Memory B cell (primary cell): ENCODE measurements at regions not wholly inside any gene's neighbourhood (a gene's known extent, or its start where the extent isn't known, plus 50 kb on each side); places are given as distances from the start of the nearest gene placed in this dataset.

Experiments
- ATAC-seq: fragments of 150-1000 bp; cut with Tn5 transposase; 2 replicates; pipeline ENCODE4 v1.10.0; 2021; ENCODE audit warnings: low read depth, mild to moderate bottlenecking, moderate library complexity
- DNase-seq, 2 donors: peaks; one replicate each; pipeline ENCODE4 v3.0.0; 2022; ENCODE audit warnings: low spot score in 2 of 2
- H3K27ac Mint-ChIP-seq: one replicate; pipeline ENCODE4 v1.8.0; 2022; ENCODE audit warnings: mild to moderate bottlenecking, moderate library complexity, mixed read lengths
- H3K27me3 Mint-ChIP-seq: one replicate; pipeline ENCODE4 v1.8.0; 2022; ENCODE audit warnings: mixed read lengths
- H3K36me3 Mint-ChIP-seq: one replicate; pipeline ENCODE4 v1.8.0; 2022; ENCODE audit warnings: mild to moderate bottlenecking, mixed read lengths
- H3K4me1 Mint-ChIP-seq: one replicate; pipeline ENCODE4 v1.8.0; 2022; ENCODE audit warnings: mixed read lengths
- H3K4me3 Mint-ChIP-seq: one replicate; pipeline ENCODE4 v1.8.0; 2022; ENCODE audit warnings: mild to moderate bottlenecking, moderate library complexity, mixed read lengths
- H3K9me3 Mint-ChIP-seq: one replicate; pipeline ENCODE4 v1.8.0; 2022; ENCODE audit warnings: mixed read lengths

DNA sequence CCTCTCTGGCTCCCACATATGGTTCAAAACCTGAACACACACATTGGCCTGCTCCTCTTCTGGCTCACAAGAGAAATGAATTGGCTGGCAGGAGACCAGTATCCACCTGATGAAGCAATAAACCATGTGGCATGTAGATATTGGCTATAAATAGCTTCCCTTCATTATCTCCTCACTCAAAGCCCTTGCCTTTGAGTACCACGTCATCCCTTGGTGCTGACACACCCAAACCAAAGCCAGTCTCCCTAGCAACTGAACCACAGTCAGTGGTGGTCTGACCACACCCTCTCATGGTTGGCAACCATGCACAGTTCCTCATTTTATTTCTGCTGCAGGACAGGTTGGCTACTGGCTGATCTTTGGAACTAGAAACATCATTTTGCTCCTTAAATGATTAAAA, 98.8 kb downstream of the ZNF621 start:
- Mint-ChIP-seq H3K4me1 (peaks cover 31% of the 10 kb centered on the region), H3K27ac (no peak overlapping the region), H3K4me3 (no peak overlapping the region), H3K36me3 (peaks cover 19% of the 10 kb centered on the region), H3K27me3 (no peaks in the 10 kb centered on the region), H3K9me3 (peaks cover 11% of the 10 kb centered on the region)
- ATAC-seq (peak; percentile 93), DNase-seq (peak; percentile 68 to 89)

DNA sequence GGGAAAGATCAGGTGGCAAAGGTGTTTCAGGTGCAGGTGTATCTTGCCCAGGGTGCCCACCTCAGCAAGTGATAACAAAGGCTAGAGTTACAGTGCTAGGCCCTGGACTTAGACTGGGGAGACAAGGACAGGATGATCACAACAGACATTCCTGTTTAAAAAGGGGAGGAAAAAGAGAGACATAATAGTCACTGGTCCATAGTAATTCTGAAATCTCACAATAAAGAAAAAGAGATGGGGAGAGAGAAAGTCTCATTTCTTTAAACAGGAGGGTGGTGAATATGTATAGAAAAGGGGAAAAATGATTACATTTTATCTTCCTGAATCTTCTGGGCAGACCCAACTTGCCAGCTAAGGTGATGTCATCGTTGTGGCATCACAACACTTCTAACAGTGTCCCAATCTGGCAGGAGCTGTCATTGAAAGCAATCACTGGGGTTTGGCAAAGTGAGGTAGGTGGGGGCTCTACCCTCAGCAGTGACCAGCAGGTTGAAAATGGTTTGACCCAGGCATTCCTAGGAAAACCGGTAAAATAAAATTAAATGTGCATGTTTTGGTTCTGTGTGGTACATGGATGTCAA, 99.5 kb downstream of the ZNF621 start:
- Mint-ChIP-seq H3K9me3 (peaks cover 14% of the 10 kb centered on the region), H3K27ac (no peak overlapping the region), H3K4me3 (no peak overlapping the region), H3K36me3 (peaks cover 26% of the 10 kb centered on the region), H3K4me1 (peaks cover 32% of the 10 kb centered on the region), H3K27me3 (no peaks in the 10 kb centered on the region)
- peak; percentile 36 for ATAC-seq
- DNase-seq = peak in 1 of 2 donors; percentile 37

DNA sequence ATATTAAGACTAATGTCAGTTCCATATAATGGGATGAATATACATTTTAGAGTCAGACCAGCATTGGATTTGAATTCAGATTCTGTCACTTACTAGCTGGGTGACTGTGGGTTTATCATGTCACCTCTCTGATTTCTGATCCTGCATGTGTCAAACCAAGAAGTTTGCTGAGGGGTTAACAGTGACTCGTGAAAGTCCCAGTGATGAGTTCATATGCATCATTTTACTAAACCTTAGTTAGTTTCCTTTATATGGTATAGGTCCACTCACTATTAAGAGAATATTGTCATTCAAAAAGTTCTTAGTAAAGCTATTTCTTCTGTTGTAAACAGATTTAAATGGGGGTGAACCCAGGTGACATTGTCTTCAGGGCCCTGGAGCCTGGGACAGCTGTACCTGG, 102.3 kb downstream of the ZNF621 start:
- Mint-ChIP-seq H3K4me1 (peaks cover 22% of the 10 kb centered on the region), H3K9me3 (peaks cover 15% of the 10 kb centered on the region), H3K27me3 (no peaks in the 10 kb centered on the region), H3K36me3 (peaks cover 51% of the 10 kb centered on the region), H3K4me3 (no peak overlapping the region), H3K27ac (no peak overlapping the region)
- DNase-seq (no peak), ATAC-seq (no peak)

DNA sequence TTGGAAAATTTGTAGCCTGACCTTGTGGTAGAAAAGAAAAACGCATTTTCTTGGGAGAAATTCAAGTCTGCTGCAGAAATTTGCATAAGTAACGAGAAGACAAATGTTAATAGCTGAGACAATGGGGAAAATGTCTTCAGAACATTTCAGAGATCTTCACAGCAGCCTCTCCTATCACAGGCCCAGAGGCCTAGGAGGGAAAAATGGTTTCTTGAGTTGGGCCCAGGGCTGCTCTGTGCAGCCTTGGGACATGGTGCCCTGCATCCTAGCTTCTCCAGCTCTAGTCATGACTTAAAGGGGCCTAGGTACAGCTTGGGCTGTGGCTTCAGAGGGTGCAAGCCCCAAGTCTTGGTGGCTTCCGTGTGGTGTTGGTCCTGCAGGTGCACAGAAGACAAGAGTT, 104.2 kb downstream of the ZNF621 start:
- Mint-ChIP-seq H3K9me3 (peaks cover 19% of the 10 kb centered on the region), H3K4me1 (peaks cover 19% of the 10 kb centered on the region), H3K36me3 (peaks cover 59% of the 10 kb centered on the region), H3K27ac (no peak overlapping the region), H3K4me3 (no peak overlapping the region), H3K27me3 (no peaks in the 10 kb centered on the region)
- DNase-seq (no peak), ATAC-seq (no peak)

DNA sequence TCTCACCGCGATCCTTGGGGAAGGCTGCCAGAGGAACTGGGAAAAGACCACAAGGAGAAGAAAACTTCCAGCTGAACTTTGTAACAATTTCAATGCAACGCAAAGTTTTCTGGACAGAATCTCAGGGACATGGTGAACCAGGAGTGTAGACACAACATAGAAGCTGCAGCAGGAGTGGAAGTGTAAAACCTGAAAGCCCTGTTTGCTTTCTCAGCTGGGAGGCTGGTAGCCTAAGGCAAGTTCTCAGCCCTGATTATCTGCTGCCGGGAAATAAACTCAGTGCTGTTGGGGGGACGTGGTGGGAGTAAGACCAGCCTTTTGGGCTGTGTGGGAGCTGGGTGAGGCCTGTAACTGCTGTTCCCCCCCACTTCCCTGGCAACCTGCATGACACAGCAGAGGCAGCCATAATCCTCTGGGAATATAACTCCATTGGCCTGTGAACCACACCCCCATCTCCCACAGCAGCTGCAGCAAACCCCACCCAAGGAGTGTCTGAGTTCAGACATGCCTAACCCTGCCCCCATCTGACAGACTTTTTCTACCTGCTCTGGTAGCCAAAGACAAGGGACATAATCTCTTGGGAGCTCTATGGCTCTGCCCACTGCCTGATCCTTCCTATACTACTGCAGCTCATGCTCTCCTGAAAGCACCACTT, 106.7 kb downstream of the ZNF621 start:
- DNase-seq (no peak), ATAC-seq (no peak)
- H3K27ac Mint-ChIP-seq = peak overlapping the region; percentile 55
- H3K4me3 Mint-ChIP-seq = no peak overlapping the region
- H3K27me3 Mint-ChIP-seq = no peaks in the 10 kb centered on the region
- H3K9me3 Mint-ChIP-seq = peaks cover 20% of the 10 kb centered on the region
- H3K4me1 Mint-ChIP-seq = peaks cover 11% of the 10 kb centered on the region
- H3K36me3 Mint-ChIP-seq = peaks cover 59% of the 10 kb centered on the region

DNA sequence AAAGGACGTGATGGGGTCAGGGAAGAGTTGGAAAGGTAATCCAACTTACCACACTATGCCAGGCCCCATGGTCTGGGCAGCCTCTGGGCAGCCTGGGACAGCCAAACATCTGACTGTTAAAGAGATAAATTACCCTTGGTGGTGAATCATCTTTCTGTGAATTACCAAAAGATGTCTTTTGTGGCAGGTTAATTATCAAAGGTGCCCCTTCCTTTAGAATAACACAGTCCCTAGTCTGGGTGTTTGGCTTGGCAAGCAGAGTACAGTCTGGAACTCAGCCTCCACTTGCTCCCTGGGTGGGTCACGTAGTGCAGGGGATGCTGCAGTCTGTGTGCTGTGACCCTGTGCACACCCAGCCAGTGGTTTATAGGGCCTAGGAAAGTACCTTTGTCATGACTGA, 113.1 kb downstream of the ZNF621 start:
- DNase-seq (no peak), ATAC-seq (no peak)
- no peak overlapping the region for H3K27ac Mint-ChIP-seq
- no peak overlapping the region for H3K4me3 Mint-ChIP-seq
- H3K36me3 Mint-ChIP-seq = peaks cover 41% of the 10 kb centered on the region
- H3K9me3 Mint-ChIP-seq = peaks cover 19% of the 10 kb centered on the region
- peaks cover 5% of the 10 kb centered on the region for H3K4me1 Mint-ChIP-seq
- H3K27me3 Mint-ChIP-seq = no peaks in the 10 kb centered on the region

DNA sequence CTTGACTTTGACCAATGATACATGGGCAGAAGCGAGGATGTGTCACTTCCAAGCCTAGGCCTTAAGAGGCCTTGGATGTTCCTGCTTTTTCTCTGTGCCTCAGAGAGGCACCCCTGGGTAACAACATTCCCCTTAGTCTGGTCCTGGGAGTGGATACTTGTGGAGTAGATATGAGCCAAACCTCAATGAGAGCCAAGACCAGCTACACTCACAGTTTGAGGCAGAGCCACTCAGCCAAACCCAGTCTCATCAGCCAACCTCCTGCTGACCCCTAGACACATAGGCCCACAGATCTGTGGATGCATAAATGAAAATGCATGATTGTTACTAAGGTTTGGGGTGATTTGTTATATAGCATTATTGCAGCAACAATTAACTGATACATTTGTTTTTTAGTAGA, 114.2 kb downstream of the ZNF621 start:
- ATAC-seq (no peak), DNase-seq (no peak)
- H3K4me1 Mint-ChIP-seq = peaks cover 10% of the 10 kb centered on the region
- no peak overlapping the region for H3K27ac Mint-ChIP-seq
- H3K4me3 Mint-ChIP-seq = no peak overlapping the region
- peaks cover 19% of the 10 kb centered on the region for H3K9me3 Mint-ChIP-seq
- peaks cover 43% of the 10 kb centered on the region for H3K36me3 Mint-ChIP-seq
- H3K27me3 Mint-ChIP-seq = no peaks in the 10 kb centered on the region

DNA sequence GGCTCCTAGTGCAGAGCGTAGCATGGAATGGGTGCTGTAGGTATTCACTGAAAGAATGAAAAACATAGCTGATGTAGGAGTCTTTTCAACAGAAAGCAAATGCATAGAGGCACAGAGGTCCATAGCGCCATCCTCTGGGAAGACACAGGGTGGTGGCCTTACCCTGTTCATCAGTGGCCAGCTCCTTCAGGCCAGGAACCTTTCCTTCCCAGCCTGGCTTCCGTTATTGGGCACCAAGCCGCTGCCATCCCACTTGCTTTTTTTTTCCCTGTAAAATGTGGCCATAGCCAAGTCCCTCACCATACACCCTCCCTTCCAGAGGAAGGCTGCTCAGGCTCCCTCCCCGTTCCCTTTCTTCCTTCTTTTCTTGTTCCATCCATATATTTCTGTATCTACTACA, 118.1 kb downstream of the ZNF621 start:
- Mint-ChIP-seq H3K4me1 (peaks cover 17% of the 10 kb centered on the region), H3K27ac (peak overlapping the region; percentile 8), H3K4me3 (no peak overlapping the region), H3K9me3 (peaks cover 6% of the 10 kb centered on the region), H3K36me3 (peaks cover 33% of the 10 kb centered on the region), H3K27me3 (no peaks in the 10 kb centered on the region)
- ATAC-seq (no peak), DNase-seq (no peak)

DNA sequence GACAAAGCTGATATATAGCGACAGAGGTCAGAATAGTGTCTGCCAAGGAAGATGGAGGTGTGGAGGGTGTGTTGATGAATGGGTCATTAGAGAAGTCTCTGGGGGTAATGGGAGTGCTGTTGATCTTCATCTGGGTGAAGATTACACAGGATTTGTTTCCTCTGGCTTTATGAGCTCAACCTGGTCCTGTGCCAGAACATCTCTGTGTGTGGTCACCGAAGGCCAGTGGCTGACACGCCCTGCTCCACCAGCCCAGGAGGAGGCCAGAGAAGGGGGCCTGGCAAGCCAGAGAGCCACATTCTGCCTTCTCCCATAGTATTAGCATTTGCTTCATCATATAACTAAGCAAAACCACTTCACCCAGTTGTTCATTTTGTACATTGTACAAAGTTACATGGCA, 121.1 kb downstream of the ZNF621 start:
- ATAC-seq (no peak), DNase-seq (no peak)
- Mint-ChIP-seq H3K27me3 (no peaks in the 10 kb centered on the region), H3K4me1 (peaks cover 18% of the 10 kb centered on the region), H3K27ac (peak overlapping the region; percentile 57), H3K4me3 (no peak overlapping the region), H3K9me3 (peaks cover 3% of the 10 kb centered on the region), H3K36me3 (peaks cover 17% of the 10 kb centered on the region)

DNA sequence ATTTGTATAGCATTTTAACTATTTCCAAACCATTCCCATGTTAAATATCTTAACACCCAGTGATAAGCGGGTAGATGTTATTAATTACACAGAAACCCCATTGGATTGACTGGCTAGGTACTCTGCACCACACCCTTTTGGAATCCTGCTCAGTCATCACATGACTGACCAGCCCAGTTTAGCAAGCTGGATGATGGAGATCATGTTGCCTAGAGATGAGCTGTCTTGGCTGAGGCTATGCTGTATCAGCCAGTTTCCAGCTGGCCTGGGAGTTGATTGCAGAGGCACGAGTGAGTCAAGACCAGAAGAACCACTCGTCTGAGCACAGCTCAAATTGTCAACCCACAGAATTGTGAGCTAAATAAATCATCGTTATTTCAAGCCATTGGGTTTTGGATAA, 124.6 kb downstream of the ZNF621 start:
- Mint-ChIP-seq H3K9me3 (no peaks in the 10 kb centered on the region), H3K4me1 (peaks cover 10% of the 10 kb centered on the region), H3K36me3 (peaks cover 10% of the 10 kb centered on the region), H3K4me3 (no peak overlapping the region), H3K27me3 (no peaks in the 10 kb centered on the region), H3K27ac (no peak overlapping the region)
- no peak for DNase-seq
- no peak for ATAC-seq

DNA sequence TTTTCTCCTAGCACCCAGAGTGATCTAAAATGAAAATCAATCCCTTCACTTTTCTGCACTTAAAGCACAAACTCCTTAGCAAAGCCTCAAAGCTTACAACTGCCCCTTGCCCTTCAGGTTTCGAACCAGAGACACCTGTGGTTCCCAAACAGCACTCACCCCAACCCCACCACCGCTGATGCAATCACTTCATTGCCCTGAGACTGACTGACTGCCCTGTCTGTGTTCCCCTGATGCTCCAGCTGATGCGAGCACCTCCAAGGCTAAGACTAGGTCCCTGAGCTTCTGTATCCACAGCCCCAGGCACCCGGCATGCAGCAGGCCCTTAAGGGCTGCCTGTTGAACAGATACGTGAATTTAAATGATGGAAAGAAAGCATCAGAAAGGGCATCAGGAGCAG, 127.3 kb downstream of the ZNF621 start:
- ATAC-seq (no peak), DNase-seq (no peak)
- H3K4me3 Mint-ChIP-seq = no peak overlapping the region
- peaks cover 16% of the 10 kb centered on the region for H3K4me1 Mint-ChIP-seq
- H3K36me3 Mint-ChIP-seq = peaks cover 9% of the 10 kb centered on the region
- H3K27ac Mint-ChIP-seq = no peak overlapping the region
- H3K27me3 Mint-ChIP-seq = no peaks in the 10 kb centered on the region
- no peaks in the 10 kb centered on the region for H3K9me3 Mint-ChIP-seq

DNA sequence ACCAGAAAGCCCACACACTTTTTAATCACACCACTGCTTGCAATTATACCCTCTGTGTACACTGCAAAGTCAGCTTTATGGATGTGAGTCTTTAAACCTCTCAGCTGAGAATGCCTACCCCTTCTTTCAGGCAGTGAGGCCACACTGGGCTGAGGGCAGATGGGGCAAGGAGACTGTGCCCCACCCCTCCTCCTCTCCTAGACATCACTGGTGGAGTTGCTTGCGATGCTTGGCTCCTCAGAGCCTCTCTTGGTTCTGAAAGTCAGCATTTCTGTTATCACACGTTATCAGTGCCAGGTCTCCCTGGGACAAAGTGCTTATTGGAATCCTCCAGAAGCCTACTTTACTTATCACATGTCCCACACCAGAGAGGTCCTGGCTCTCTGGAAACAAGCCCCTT, 128.2 kb downstream of the ZNF621 start:
- ATAC-seq = no peak
- peak overlapping the region; percentile 30 for H3K27ac Mint-ChIP-seq
- H3K4me3 Mint-ChIP-seq = no peak overlapping the region
- no peak for DNase-seq
- no peaks in the 10 kb centered on the region for H3K9me3 Mint-ChIP-seq
- H3K36me3 Mint-ChIP-seq = peaks cover 16% of the 10 kb centered on the region
- H3K4me1 Mint-ChIP-seq = peaks cover 20% of the 10 kb centered on the region
- H3K27me3 Mint-ChIP-seq = no peaks in the 10 kb centered on the region

DNA sequence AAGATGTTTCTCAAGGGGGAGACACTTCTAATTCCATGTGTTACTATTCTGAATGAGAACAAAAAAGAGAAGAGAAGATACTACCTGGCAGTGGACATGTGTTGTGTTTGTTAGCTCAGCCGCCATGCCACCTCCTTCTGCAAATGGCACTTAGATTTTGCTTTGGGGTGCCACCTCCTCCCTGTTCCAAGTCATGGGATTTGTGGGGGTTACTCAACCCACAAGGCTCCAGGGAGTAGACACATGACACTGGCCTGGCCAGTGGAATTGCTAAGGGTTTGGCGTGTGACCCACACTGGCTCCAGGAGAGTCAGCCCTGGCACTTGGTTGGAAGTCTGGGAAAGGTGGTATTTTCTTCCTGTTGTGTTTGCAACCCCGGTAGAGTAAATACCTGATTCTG, 129.1 kb downstream of the ZNF621 start:
- Mint-ChIP-seq H3K9me3 (no peaks in the 10 kb centered on the region), H3K27ac (no peak overlapping the region), H3K4me3 (no peak overlapping the region), H3K4me1 (peaks cover 20% of the 10 kb centered on the region), H3K27me3 (no peaks in the 10 kb centered on the region), H3K36me3 (peaks cover 15% of the 10 kb centered on the region)
- ATAC-seq (no peak), DNase-seq (no peak)

DNA sequence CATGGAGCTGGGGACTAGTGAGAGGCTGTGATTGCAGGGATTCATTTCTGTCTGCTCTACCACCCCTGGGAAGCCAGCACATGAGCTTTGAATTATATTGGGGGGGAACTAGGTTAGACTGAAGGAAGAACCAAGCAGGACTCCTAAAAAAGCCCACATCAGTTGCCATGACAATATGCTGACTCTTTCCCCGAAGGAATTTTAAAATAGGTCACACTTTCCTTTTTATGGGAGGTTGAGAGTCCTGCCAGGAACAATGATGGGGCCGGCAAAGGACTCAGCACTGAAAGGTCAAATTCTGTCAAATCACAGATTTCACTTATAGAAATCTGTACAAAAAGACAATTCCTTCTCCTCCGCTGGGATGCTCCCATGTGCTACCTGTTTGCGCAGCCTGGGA, 130.8 kb downstream of the ZNF621 start:
- no peak for DNase-seq
- Mint-ChIP-seq H3K36me3 (peaks cover 14% of the 10 kb centered on the region), H3K4me1 (peaks cover 18% of the 10 kb centered on the region)

DNA sequence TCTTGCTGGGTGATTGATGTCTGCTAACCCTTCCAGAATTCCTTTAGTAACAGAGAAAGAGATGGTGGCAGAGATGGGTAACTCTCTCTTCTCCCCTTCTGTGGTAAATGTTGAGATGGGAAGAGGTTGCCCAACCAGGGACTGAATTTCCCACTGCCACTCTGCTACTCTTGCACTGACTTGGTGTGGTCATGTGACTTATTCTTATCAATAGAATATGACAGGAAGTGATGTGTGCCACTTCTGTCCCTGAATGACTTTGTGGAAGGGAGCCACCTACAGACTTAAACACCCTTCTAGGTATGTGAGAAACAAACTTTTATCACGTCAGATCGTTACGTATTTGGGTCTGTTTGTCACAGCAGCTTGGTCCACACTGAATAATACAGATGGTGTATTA, 132.9 kb downstream of the ZNF621 start:
- no peak overlapping the region for H3K4me3 Mint-ChIP-seq
- H3K36me3 Mint-ChIP-seq = peaks cover 14% of the 10 kb centered on the region
- no peaks in the 10 kb centered on the region for H3K9me3 Mint-ChIP-seq
- no peaks in the 10 kb centered on the region for H3K27me3 Mint-ChIP-seq
- H3K4me1 Mint-ChIP-seq = peaks cover 21% of the 10 kb centered on the region
- DNase-seq = no peak
- no peak overlapping the region for H3K27ac Mint-ChIP-seq
- no peak for ATAC-seq

More for the DNA sequence above, 130.8 kb downstream of the ZNF621 start:
- H3K9me3 Mint-ChIP-seq = no peaks in the 10 kb centered on the region
- ATAC-seq = no peak
- H3K27me3 Mint-ChIP-seq = no peaks in the 10 kb centered on the region
- no peak overlapping the region for H3K27ac Mint-ChIP-seq
- H3K4me3 Mint-ChIP-seq = no peak overlapping the region
